SK-N-SH treated with all-trans-retinoic acid at 6 μM for 48 hours (cell line): ENCODE measurements at regions not wholly inside any gene's neighbourhood (a gene's known extent, or its start where the extent isn't known, plus 50 kb on each side); places are given as distances from the start of the nearest gene placed in this dataset.

Source experiments
- ATAC-seq: fragments of 200-7000 bp; cut with Tn5 transposase; 3 replicates; pipeline ENCODE4 v1.9.1; 2020; ENCODE audit warnings: mild to moderate bottlenecking, moderate library complexity
- ARNTL ChIP-seq: fragments of 450-650 bp; formaldehyde crosslinking; IDR thresholded peaks from 2 replicates; pipeline ENCODE4 v1.5.0; 2020; ENCODE audit warnings: low read depth, mild to moderate bottlenecking, moderate library complexity, borderline replicate concordance
- BACH2 ChIP-seq: fragments of 250-450 bp; sonication (Bioruptor Pico); IDR thresholded peaks from 2 replicates; pipeline ENCODE4 v1.9.0; 2021; ENCODE audit warnings: mild to moderate bottlenecking, borderline replicate concordance
- CSDC2 ChIP-seq: fragments of 250-450 bp; sonication (Bioruptor Pico); IDR thresholded peaks from 2 replicates; pipeline ENCODE4 v1.5.0; 2020; ENCODE audit warnings: mild to moderate bottlenecking, moderate library complexity
- CSRNP3 ChIP-seq: fragments of 250-450 bp; sonication (Bioruptor Pico); IDR thresholded peaks from 2 replicates; pipeline ENCODE4 v1.5.1; 2021; ENCODE audit warnings: mild to moderate bottlenecking, moderate library complexity
- ESRRG ChIP-seq: fragments of 250-450 bp; sonication (Bioruptor Pico); IDR thresholded peaks from 2 replicates; pipeline ENCODE4 v1.6.1; 2021; ENCODE audit warnings: mild to moderate bottlenecking
- GLIS3 ChIP-seq: fragments of 250-450 bp; sonication (Bioruptor Pico); IDR thresholded peaks from 2 replicates; pipeline ENCODE4 v1.5.0; 2020; ENCODE audit warnings: mild to moderate bottlenecking, moderate library complexity
- OSR1 ChIP-seq: fragments of 250-450 bp; sonication (Bioruptor Pico); IDR thresholded peaks from 2 replicates; pipeline ENCODE4 v1.8.0; 2022; ENCODE audit warnings: moderate library complexity, mild to moderate bottlenecking, inconsistent platforms
- PATZ1 ChIP-seq: fragments of 250-450 bp; sonication (Bioruptor Pico); IDR thresholded peaks from 2 replicates; pipeline ENCODE4 v1.8.0; 2020; ENCODE audit warnings: mild to moderate bottlenecking, moderate library complexity, borderline replicate concordance
- POU6F1 ChIP-seq: fragments of 250-450 bp; sonication (Bioruptor Pico); IDR thresholded peaks from 2 replicates; pipeline ENCODE4 v1.8.0; 2021; ENCODE audit warnings: low read depth, mild to moderate bottlenecking, moderate library complexity, borderline replicate concordance
- PPARA ChIP-seq: fragments of 250-450 bp; sonication (Bioruptor Pico); IDR thresholded peaks from 2 replicates; pipeline ENCODE4 v1.5.0; 2020; ENCODE audit warnings: mild to moderate bottlenecking, borderline replicate concordance
- RARB ChIP-seq: fragments of 250-450 bp; sonication (Bioruptor Pico); IDR thresholded peaks from 2 replicates; pipeline ENCODE4 v1.8.0; 2021; ENCODE audit warnings: mild to moderate bottlenecking, moderate library complexity
- SNAI2 ChIP-seq: fragments of 250-450 bp; sonication (Bioruptor Pico); IDR thresholded peaks from 2 replicates; pipeline ENCODE4 v1.5.0; 2020; ENCODE audit warnings: mild to moderate bottlenecking, moderate library complexity
- TOX ChIP-seq: fragments of 250-450 bp; sonication (Bioruptor Pico); IDR thresholded peaks from 2 replicates; pipeline ENCODE4 v1.8.0; 2021; ENCODE audit warnings: mild to moderate bottlenecking, moderate library complexity, borderline replicate concordance
- ZC3H10 ChIP-seq: fragments of 250-450 bp; sonication (Bioruptor Pico); IDR thresholded peaks from 2 replicates; pipeline ENCODE4 v1.5.1; 2021; ENCODE audit warnings: mild to moderate bottlenecking, moderate library complexity
- ZFP3 ChIP-seq: fragments of 250-450 bp; sonication (Bioruptor Pico); IDR thresholded peaks from 2 replicates; pipeline ENCODE4 v1.5.0; 2020; ENCODE audit warnings: mild to moderate bottlenecking, moderate library complexity
- ZNF565 ChIP-seq: fragments of 450-650 bp; formaldehyde crosslinking; conservative IDR thresholded peaks from 2 replicates; pipeline ENCODE4 v1.5.0; 2020; ENCODE audit warnings: low read depth, mild to moderate bottlenecking, moderate library complexity
- ZNF70 ChIP-seq: fragments of 450-650 bp; formaldehyde crosslinking; IDR thresholded peaks from 2 replicates; pipeline ENCODE4 v1.5.0; 2020; ENCODE audit warnings: mild to moderate bottlenecking, moderate library complexity
- TF ChIP-seq, protein P1 (sequence below): fragments of 250-450 bp; sonication (Bioruptor Pico); IDR thresholded peaks from 2 replicates; pipeline ENCODE4 v1.5.1; 2020; ENCODE audit warnings: low read depth, mild to moderate bottlenecking, moderate library complexity
- TF ChIP-seq, protein P2 (sequence below): fragments of 250-450 bp; sonication (Bioruptor Pico); IDR thresholded peaks from 2 replicates; pipeline ENCODE4 v1.5.0; 2020; ENCODE audit warnings: mild to moderate bottlenecking, moderate library complexity

DNA sequence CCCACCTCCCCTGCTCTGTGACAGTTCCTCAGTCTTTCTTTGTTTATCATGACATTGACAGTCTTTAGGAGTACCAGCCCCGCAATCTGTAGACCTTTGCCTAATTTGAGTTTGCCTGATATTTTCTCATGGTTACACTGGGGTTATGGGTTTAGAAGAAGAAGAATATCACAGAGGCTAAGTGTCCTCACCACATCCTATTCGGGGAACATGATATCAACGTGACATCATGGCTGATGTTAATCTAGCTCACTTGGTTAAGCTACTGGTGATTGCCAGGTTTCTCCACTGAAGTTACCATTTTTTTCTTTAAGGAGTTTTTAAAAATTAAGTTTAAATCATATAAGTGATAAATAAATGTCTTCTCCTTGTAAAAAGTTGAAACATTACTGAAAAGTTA is 127.5 kb downstream of the CEP57L1 start:
- ATAC-seq = no peak
- TF ChIP-seq CSRNP3 (CRISPR knock-in tag) (no peak), PATZ1 (CRISPR knock-in tag) (no peak), ZNF70 (CRISPR knock-in tag) (no peak), TOX (CRISPR knock-in tag) (no peak), OSR1 (CRISPR knock-in tag) (no peak), RARB (CRISPR knock-in tag) (no peak), ZNF565 (CRISPR knock-in tag) (no peak), CSDC2 (no peak), ZC3H10 (CRISPR knock-in tag) (no peak), ARNTL (CRISPR knock-in tag) (no peak), PPARA (CRISPR knock-in tag) (no peak), POU6F1 (CRISPR knock-in tag) (no peak), ZFP3 (CRISPR knock-in tag) (no peak), SNAI2 (CRISPR knock-in tag) (no peak), GLIS3 (CRISPR knock-in tag) (no peak), ESRRG (no peak), BACH2 (CRISPR knock-in tag) (no peak)
- TF ChIP-seq, protein P1, sequence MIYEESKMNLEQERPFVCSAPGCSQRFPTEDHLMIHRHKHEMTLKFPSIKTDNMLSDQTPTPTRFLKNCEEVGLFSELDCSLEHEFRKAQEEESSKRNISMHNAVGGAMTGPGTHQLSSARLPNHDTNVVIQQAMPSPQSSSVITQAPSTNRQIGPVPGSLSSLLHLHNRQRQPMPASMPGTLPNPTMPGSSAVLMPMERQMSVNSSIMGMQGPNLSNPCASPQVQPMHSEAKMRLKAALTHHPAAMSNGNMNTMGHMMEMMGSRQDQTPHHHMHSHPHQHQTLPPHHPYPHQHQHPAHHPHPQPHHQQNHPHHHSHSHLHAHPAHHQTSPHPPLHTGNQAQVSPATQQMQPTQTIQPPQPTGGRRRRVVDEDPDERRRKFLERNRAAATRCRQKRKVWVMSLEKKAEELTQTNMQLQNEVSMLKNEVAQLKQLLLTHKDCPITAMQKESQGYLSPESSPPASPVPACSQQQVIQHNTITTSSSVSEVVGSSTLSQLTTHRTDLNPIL = no peak
- TF ChIP-seq, protein P2, sequence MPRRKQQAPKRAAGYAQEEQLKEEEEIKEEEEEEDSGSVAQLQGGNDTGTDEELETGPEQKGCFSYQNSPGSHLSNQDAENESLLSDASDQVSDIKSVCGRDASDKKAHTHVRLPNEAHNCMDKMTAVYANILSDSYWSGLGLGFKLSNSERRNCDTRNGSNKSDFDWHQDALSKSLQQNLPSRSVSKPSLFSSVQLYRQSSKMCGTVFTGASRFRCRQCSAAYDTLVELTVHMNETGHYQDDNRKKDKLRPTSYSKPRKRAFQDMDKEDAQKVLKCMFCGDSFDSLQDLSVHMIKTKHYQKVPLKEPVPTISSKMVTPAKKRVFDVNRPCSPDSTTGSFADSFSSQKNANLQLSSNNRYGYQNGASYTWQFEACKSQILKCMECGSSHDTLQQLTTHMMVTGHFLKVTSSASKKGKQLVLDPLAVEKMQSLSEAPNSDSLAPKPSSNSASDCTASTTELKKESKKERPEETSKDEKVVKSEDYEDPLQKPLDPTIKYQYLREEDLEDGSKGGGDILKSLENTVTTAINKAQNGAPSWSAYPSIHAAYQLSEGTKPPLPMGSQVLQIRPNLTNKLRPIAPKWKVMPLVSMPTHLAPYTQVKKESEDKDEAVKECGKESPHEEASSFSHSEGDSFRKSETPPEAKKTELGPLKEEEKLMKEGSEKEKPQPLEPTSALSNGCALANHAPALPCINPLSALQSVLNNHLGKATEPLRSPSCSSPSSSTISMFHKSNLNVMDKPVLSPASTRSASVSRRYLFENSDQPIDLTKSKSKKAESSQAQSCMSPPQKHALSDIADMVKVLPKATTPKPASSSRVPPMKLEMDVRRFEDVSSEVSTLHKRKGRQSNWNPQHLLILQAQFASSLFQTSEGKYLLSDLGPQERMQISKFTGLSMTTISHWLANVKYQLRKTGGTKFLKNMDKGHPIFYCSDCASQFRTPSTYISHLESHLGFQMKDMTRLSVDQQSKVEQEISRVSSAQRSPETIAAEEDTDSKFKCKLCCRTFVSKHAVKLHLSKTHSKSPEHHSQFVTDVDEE = no peak
- TF ChIP-seq, all 23 proteins: peak for 0

- no peak for ATAC-seq
- TF ChIP-seq ZC3H10 (CRISPR knock-in tag) (no peak), CSDC2 (no peak), RARB (CRISPR knock-in tag) (no peak), PPARA (CRISPR knock-in tag) (no peak), ZNF70 (CRISPR knock-in tag) (no peak), GLIS3 (CRISPR knock-in tag) (no peak), OSR1 (CRISPR knock-in tag) (no peak)
These were observed 126.4 kb downstream of the CEP57L1 start for GRCh38 chr6:109221543-109222195.
